Common myeloid progenitor, CD34-positive (primary cell): ENCODE measurements at regions not wholly inside any gene's neighbourhood (a gene's known extent, or its start where the extent isn't known, plus 50 kb on each side); places are given as distances from the start of the nearest gene placed in this dataset.

Experiments used
- CTCF ChIA-PET: fragments of 350-600 bp; sonication (Branson Sonifier 250); formaldehyde crosslinking; loops from one replicate; lab custom pipeline; 2021; ENCODE audit warnings: antibody characterized with exemption; lab: Charles Lee
- POLR2A ChIA-PET: fragments of 350-600 bp; sonication (Branson Sonifier 250); formaldehyde crosslinking; loops from one replicate; lab custom pipeline; 2021; ENCODE audit warnings: antibody characterized with exemption; lab: Charles Lee
- DNase-seq, 3 donors: peaks; one replicate each; pipeline versions ENCODE4 v3.0.0 to v3.0.0-alpha.2; 2013
- H3K27ac ChIP-seq, 2 experiments: 1 replicate in 1 of 2; 2 replicates in 1 of 2; pipeline ENCODE4 v1.7.0; 2013; ENCODE audit warnings: inconsistent platforms in 2 of 2, low read length in 2 of 2, mild to moderate bottlenecking in 2 of 2, low read depth in 1 of 2, moderate library complexity in 1 of 2; ENCODE audit not compliant: severe bottlenecking in 2 of 2, insufficient read depth in 1 of 2, poor library complexity in 1 of 2
- H3K27me3 ChIP-seq, 5 experiments: replicated peaks in 2 of 5; 1 replicate in 3 of 5; 2 replicates in 2 of 5; pipeline versions ENCODE4 v1.6.1 to v1.7.0; 2013; ENCODE audit warnings: low read length in 4 of 5, mild to moderate bottlenecking in 2 of 5, moderate library complexity in 2 of 5, inconsistent platforms in 1 of 5; ENCODE audit not compliant: insufficient read depth in 5 of 5, control insufficient read depth in 4 of 5
- H3K36me3 ChIP-seq, 4 experiments: 1 replicate in 2 of 4; 2 replicates in 2 of 4; pipeline versions ENCODE4 v1.6.1 to v1.7.0; 2013; ENCODE audit warnings: low read length in 3 of 4, control low read depth in 1 of 4, mild to moderate bottlenecking in 1 of 4; ENCODE audit not compliant: control insufficient read depth in 4 of 4, insufficient read depth in 4 of 4
- H3K4me1 ChIP-seq, 4 experiments: 1 replicate in 3 of 4; 2 replicates in 1 of 4; pipeline versions ENCODE4 v1.6.1 to v1.7.1; 2013; ENCODE audit warnings: low read length in 3 of 4, mild to moderate bottlenecking in 3 of 4, control low read depth in 1 of 4, inconsistent platforms in 1 of 4, moderate library complexity in 1 of 4; ENCODE audit not compliant: control insufficient read depth in 4 of 4, insufficient read depth in 4 of 4; ENCODE audit errors: control extremely low read depth in 1 of 4
- H3K4me3 ChIP-seq, 7 experiments: 1 replicate in 4 of 7; 2 replicates in 3 of 7; pipeline versions ENCODE4 v1.5.1 to v1.7.0; 2013; ENCODE audit warnings: mild to moderate bottlenecking in 7 of 7, low read length in 6 of 7, moderate library complexity in 6 of 7, inconsistent platforms in 2 of 7, low read depth in 2 of 7, control low read depth in 1 of 7; ENCODE audit not compliant: insufficient read depth in 4 of 7, control insufficient read depth in 1 of 7; ENCODE audit errors: extremely low read depth in 1 of 7
- H3K9me3 ChIP-seq, 5 experiments: 1 replicate in 4 of 5; 2 replicates in 1 of 5; pipeline versions ENCODE4 v1.6.1 to v1.7.1; 2013; ENCODE audit warnings: low read length in 4 of 5, mild to moderate bottlenecking in 2 of 5, inconsistent platforms in 1 of 5, low read depth in 1 of 5, moderate library complexity in 1 of 5; ENCODE audit not compliant: control insufficient read depth in 4 of 5, insufficient read depth in 2 of 5; ENCODE audit errors: control extremely low read depth in 1 of 5
- WGBS: methylation state at CpG from one replicate; pipeline ENCODE4 v1.1.5; 2013; ENCODE audit not compliant: insufficient coverage; 5-methylcytosine and 5-hydroxymethylcytosine counted together

- Histone ChIP-seq H3K27ac (no peak overlapping the region), H3K36me3 (no peaks in the 10 kb centered on the region), H3K4me1 (no peaks in the 10 kb centered on the region), H3K27me3 (no peaks in the 10 kb centered on the region), H3K4me3 (no peak overlapping the region), H3K9me3 (peaks cover 0 to 2% (median 0%) of the 10 kb centered on the region in 5 experiments)
- WGBS, result 100% methylated on average over 1 of the region's 1 CpG
- POLR2A ChIA-PET, result no interaction called here
- no peak for DNase-seq
- CTCF ChIA-PET, result no interaction called here
Observed at GRCh38 chr5:103834216-103834615, 271.6 kb upstream of the NUDT12 start.

DNA sequence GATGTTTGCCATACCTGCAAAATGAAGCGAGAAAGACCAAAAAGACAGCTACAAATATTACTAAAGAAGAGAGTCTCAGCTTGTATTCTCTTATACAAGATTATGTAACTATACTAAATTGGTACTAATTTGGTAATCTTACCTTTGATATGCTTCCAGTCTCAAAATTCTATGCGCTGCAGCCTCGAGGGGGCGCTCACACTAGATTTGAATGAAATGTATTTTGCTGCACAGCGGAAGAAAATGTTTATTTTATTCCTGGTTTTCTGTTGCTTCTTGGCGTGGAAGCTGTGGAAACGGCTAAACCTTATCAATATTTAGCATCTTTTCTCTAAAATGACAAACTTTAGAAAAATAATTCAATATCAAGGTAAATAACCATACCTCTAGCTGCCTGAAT, 267.0 kb upstream of the NUDT12 start:
- ChIA-PET CTCF (interaction anchor here (0.6 kb wide), 1 partner anchor 1293 kb away, joined by 3 read pairs; no protein-coding TSS in a partner anchor), POLR2A (no interaction called here)
- no CpG with 5 or more reads among the region's 7 CpGs for WGBS
- no peak for DNase-seq
- no peaks in the 10 kb centered on the region for H3K27me3 ChIP-seq
- no peaks in the 10 kb centered on the region for H3K4me1 ChIP-seq
- no peak overlapping the region for H3K27ac ChIP-seq
- H3K4me3 ChIP-seq, result no peak overlapping the region
- H3K36me3 ChIP-seq, result no peaks in the 10 kb centered on the region
- H3K9me3 ChIP-seq, result no peaks in the 10 kb centered on the region

DNA sequence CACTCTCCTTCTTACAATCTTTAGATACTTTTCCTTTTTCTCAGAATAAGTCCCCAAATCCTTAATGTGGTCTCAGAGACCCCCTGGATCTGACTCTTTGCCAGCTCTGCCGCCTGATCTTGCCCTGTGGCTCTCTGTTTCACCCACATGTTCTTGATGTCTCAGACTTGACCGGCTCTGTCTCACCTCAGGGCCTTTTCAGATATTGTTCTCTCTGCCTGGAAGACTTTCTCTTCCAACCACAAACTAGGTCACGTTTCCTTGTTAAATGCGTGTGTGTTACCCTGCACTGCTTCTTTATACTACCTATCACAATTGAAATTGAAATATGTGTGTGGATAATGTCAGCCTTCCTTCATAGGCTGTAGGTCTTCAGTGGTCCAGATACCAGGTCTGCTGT, 265.4 kb upstream of the NUDT12 start:
- Histone ChIP-seq H3K27ac (no peak overlapping the region), H3K4me1 (no peaks in the 10 kb centered on the region), H3K27me3 (no peaks in the 10 kb centered on the region), H3K4me3 (no peak overlapping the region), H3K9me3 (no peaks in the 10 kb centered on the region), H3K36me3 (no peaks in the 10 kb centered on the region)
- ChIA-PET POLR2A (no interaction called here), CTCF (no interaction called here)
- DNase-seq, result no peak
- 100% methylated on average over 2 of the region's 4 CpGs for WGBS

- Histone ChIP-seq H3K4me3 (no peak overlapping the region), H3K9me3 (no peaks in the 10 kb centered on the region), H3K4me1 (no peaks in the 10 kb centered on the region), H3K27me3 (peaks cover 0 to 3% (median 0%) of the 10 kb centered on the region in 5 experiments), H3K36me3 (no peaks in the 10 kb centered on the region), H3K27ac (no peak overlapping the region)
- 97% methylated on average over 4 of the region's 5 CpGs for WGBS
- DNase-seq, result no peak
- CTCF ChIA-PET, result no interaction called here
- POLR2A ChIA-PET, result no interaction called here
Observed at GRCh38 chr5:103821361-103821760, 258.8 kb upstream of the NUDT12 start.

DNA sequence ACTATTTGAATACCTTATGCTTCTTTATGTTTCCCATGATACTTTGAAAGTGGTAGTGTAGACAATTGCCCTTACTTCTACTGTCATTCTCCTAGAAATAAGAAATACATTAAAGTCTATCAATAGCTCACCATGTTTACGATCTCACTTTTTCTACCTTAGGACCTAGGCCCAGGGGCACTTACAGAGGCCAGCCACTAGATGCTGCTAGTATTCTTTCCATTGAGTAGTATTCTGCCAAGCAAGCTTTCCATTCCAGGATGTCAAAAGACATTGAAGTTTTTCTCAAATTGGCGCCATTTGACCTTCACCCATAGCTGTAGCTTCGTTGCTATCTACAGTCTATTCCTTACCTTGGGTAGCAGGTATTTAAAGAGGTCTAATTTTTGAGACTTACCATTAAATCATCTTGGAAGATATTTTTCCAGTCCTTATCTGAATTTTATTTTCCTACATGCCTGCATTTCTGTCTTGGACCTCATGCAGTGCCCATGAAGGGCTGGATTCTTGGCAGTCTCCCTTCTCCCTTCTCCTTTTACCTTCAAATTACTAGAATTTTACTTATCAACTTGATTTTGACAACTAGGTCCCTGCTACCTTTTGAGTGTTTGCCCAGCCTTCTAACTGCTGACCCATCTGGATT, 246.0 kb upstream of the NUDT12 start:
- ChIA-PET CTCF (interaction anchor here (1.5 kb wide), 1 partner anchor 45 kb away, joined by 3 read pairs; no protein-coding TSS in a partner anchor), POLR2A (no interaction called here)
- no peaks in the 10 kb centered on the region for H3K27me3 ChIP-seq
- peak; percentile 5 to 25 (median 24) for DNase-seq
- H3K9me3 ChIP-seq, result no peaks in the 10 kb centered on the region
- H3K36me3 ChIP-seq, result no peaks in the 10 kb centered on the region
- 44% methylated on average over 3 of the region's 3 CpGs for WGBS
- H3K27ac ChIP-seq, result no peak overlapping the region
- H3K4me3 ChIP-seq, result no peak overlapping the region
- no peaks in the 10 kb centered on the region for H3K4me1 ChIP-seq

GRCh38 chr5:103804711-103805110, 242.1 kb upstream of the NUDT12 start:
- H3K36me3 ChIP-seq, result no peaks in the 10 kb centered on the region
- H3K4me1 ChIP-seq, result no peaks in the 10 kb centered on the region
- DNase-seq, result no peak
- CTCF ChIA-PET, result no interaction called here
- no peaks in the 10 kb centered on the region for H3K9me3 ChIP-seq
- POLR2A ChIA-PET, result no interaction called here
- no peak overlapping the region for H3K4me3 ChIP-seq
- H3K27ac ChIP-seq, result no peak overlapping the region
- no peaks in the 10 kb centered on the region for H3K27me3 ChIP-seq
- WGBS, result no CpG with 5 or more reads among the region's 2 CpGs

GRCh38 chr5:103801681-103802080, 239.1 kb upstream of the NUDT12 start:
- no peaks in the 10 kb centered on the region for H3K27me3 ChIP-seq
- DNase-seq, result no peak
- ChIA-PET POLR2A (no interaction called here), CTCF (no interaction called here)
- H3K4me3 ChIP-seq, result no peak overlapping the region
- H3K27ac ChIP-seq, result no peak overlapping the region
- H3K9me3 ChIP-seq, result peaks cover 0 to 7% (median 0%) of the 10 kb centered on the region in 5 experiments
- no peaks in the 10 kb centered on the region for H3K4me1 ChIP-seq
- no CpG with 5 or more reads among the region's 1 CpG for WGBS
- no peaks in the 10 kb centered on the region for H3K36me3 ChIP-seq
